K562 (cell line): ENCODE measurements at regions not wholly inside any gene's neighbourhood (a gene's known extent, or its start where the extent isn't known, plus 50 kb on each side); places are given as distances from the start of the nearest gene placed in this dataset.

Experiments
- ATAC-seq: fragments of 200-7000 bp; cut with Tn5 transposase; 3 replicates; pipeline ENCODE4 v1.9.1; 2020; ENCODE audit warnings: moderate library complexity
- BruUV-seq: library from RNA; stranded (reverse); fragments of 400-500 nt; replicated peaks from 2 replicates; lab custom pipeline; 2021; lab: Mats Ljungman, UMichigan
- CTCF ChIA-PET: fragments of 300-600 bp; formaldehyde crosslinking; extraction: SDS; loops from one replicate; lab custom pipeline; 2021; ENCODE audit warnings: low intra/inter-chr PET ratio; lab: Yijun Ruan, JAX
- POLR2A ChIA-PET: fragments of 300-600, 350-650 bp; sonication (Branson Sonifier 250); formaldehyde crosslinking; extraction: SDS; loops from one replicate; lab custom pipeline; 2021; ENCODE audit warnings: antibody characterized with exemption, inconsistent platforms; lab: Yijun Ruan, JAX
- DNase-seq, 4 experiments: peaks; one replicate each; pipeline versions ENCODE4 v3.0.0 to v3.0.0-alpha.2; 2011 to 2018; ENCODE audit warnings: low spot score in 3 of 4, mixed read lengths in 3 of 4; ENCODE audit errors: extremely low read depth in 1 of 4
- FAIRE-seq: peaks from 2 replicates; lab custom pipeline; 2011; peaks lifted over from hg19 to GRCh38; lab: Jason Lieb, UNC
- H2AFZ ChIP-seq: 2 replicates; pipeline ENCODE4 v1.6.0; 2011; ENCODE audit warnings: low read depth, low read length, control low read depth, inconsistent platforms
- H3K27ac ChIP-seq: fragments of 200-600 bp; 3 replicates; pipeline ENCODE4 v1.8.0; 2011; ENCODE audit warnings: low read depth, mild to moderate bottlenecking, control low read depth, inconsistent platforms, low read length, moderate library complexity, mixed read lengths; ENCODE audit errors: extremely low read depth
- H3K27me3 ChIP-seq, 2 experiments: fragments of 300-600 bp in 1 of 2; 2 replicates in 1 of 2; 3 replicates in 1 of 2; pipeline versions ENCODE4 v1.6.0 to v1.8.0; 2011; ENCODE audit warnings: inconsistent platforms in 2 of 2, low read length in 2 of 2, mild to moderate bottlenecking in 1 of 2, mixed read lengths in 1 of 2, moderate library complexity in 1 of 2; ENCODE audit not compliant: control insufficient read depth in 2 of 2, insufficient read depth in 2 of 2
- H3K36me3 ChIP-seq: fragments of 300-600 bp; 3 replicates; pipeline ENCODE4 v1.8.0; 2011; ENCODE audit warnings: mild to moderate bottlenecking, low read length, inconsistent platforms; ENCODE audit not compliant: control insufficient read depth, insufficient read depth
- H3K4me1 ChIP-seq, 2 experiments: fragments of 200-600 bp in 1 of 2; replicated peaks in 1 of 2; 2 replicates in 1 of 2; 3 replicates in 1 of 2; pipeline versions ENCODE4 v1.5.1 to v1.8.0; 2011; ENCODE audit warnings: inconsistent platforms in 2 of 2, low read length in 2 of 2, mild to moderate bottlenecking in 1 of 2, mixed read lengths in 1 of 2, moderate library complexity in 1 of 2; ENCODE audit not compliant: control insufficient read depth in 2 of 2, insufficient read depth in 2 of 2
- H3K4me2 ChIP-seq: 2 replicates; pipeline ENCODE4 v1.6.1; 2011; ENCODE audit warnings: low read length, control low read depth, inconsistent platforms, mixed read lengths; ENCODE audit not compliant: insufficient read depth
- H3K4me3 ChIP-seq: fragments of 200-600 bp; sonication (generic), shearing (Covaris generic); 2 replicates; pipeline ENCODE4 v1.5.1; 2016; ENCODE audit warnings: control low read depth, inconsistent platforms
- H3K79me2 ChIP-seq: fragments of 200-600 bp; 3 replicates; pipeline ENCODE4 v1.8.0; 2011; ENCODE audit warnings: low read length, inconsistent platforms; ENCODE audit not compliant: control insufficient read depth, insufficient read depth
- H3K9ac ChIP-seq, 2 experiments: 2 replicates each; pipeline versions ENCODE4 v1.6.0 to v1.6.1; 2011; ENCODE audit warnings: low read depth in 2 of 2, low read length in 2 of 2, control low read depth in 1 of 2, inconsistent platforms in 1 of 2, mild to moderate bottlenecking in 1 of 2, mixed read lengths in 1 of 2; ENCODE audit not compliant: insufficient read depth in 1 of 2
- H3K9me1 ChIP-seq: one replicate; pipeline ENCODE4 v1.6.0; 2011; ENCODE audit warnings: inconsistent platforms, mild to moderate bottlenecking, low read length, moderate library complexity; ENCODE audit not compliant: control insufficient read depth, insufficient read depth
- H3K9me3 ChIP-seq: replicated peaks from 2 replicates; pipeline ENCODE4 v1.5.1; 2011; ENCODE audit warnings: low read depth, low read length, inconsistent platforms; ENCODE audit not compliant: control insufficient read depth, insufficient read depth
- H4K20me1 ChIP-seq: replicated peaks from 2 replicates; pipeline ENCODE4 v1.6.1; 2011; ENCODE audit warnings: low read length, inconsistent platforms, mixed read lengths; ENCODE audit not compliant: control insufficient read depth, insufficient read depth
- C11orf30 ChIP-seq: fragments of 450-650 bp; IDR thresholded peaks from 2 replicates; pipeline ENCODE4 v1.6.1; 2016; ENCODE audit warnings: low read depth, mild to moderate bottlenecking
- CBFA2T3 ChIP-seq: fragments of 450-650 bp; IDR thresholded peaks from 2 replicates; pipeline ENCODE4 v1.6.1; 2017
- ZNF124 ChIP-seq: sonication (generic); formaldehyde crosslinking; IDR thresholded peaks from 2 replicates; pipeline ENCODE4 v1.8.1; 2022; ENCODE audit warnings: missing genetic modification reagents
- ZNF146 ChIP-seq: IDR thresholded peaks from one replicate; pipeline ENCODE4 v1.6.1; 2018; ENCODE audit warnings: missing compliant biosample characterization; ENCODE audit not compliant: unreplicated experiment
- ZNF316 ChIP-seq: fragments of 450-650 bp; IDR thresholded peaks from 2 replicates; pipeline ENCODE4 v1.6.1; 2016
- WGBS: fragments of 100-300 bp; shearing (Covaris generic); methylation state at CpG from one replicate; pipeline ENCODE4 v1.1.6; 2016; ENCODE audit warnings: low coverage, mixed read lengths; ENCODE audit not compliant: insufficient coverage; ENCODE audit errors: missing lambda C conversion rate; 5-methylcytosine and 5-hydroxymethylcytosine counted together
- in situ Hi-C: fragments of 300-500 bp; cut with MboI; formaldehyde crosslinking; loops from 4 replicates; pipeline ENCODE4 v1.15.0; 2018; ENCODE audit warnings: inconsistent platforms, mixed read lengths
- intact Hi-C: fragments of 100-400 bp; cut with micrococcal nuclease; formaldehyde crosslinking; loops from 2 replicates; pipeline ENCODE4 v1.14.2; 2022
- TF ChIP-seq, protein P1 (sequence below): fragments of 250-450 bp; sonication (Bioruptor Pico); IDR thresholded peaks from 2 replicates; pipeline ENCODE4 v1.8.0; 2022; ENCODE audit warnings: moderate library complexity, mild to moderate bottlenecking, inconsistent platforms
- TF ChIP-seq, protein P2 (sequence below): fragments of 250-450 bp; sonication (Bioruptor Pico); IDR thresholded peaks from 2 replicates; pipeline ENCODE4 v1.5.0; 2020; ENCODE audit warnings: mild to moderate bottlenecking

DNA sequence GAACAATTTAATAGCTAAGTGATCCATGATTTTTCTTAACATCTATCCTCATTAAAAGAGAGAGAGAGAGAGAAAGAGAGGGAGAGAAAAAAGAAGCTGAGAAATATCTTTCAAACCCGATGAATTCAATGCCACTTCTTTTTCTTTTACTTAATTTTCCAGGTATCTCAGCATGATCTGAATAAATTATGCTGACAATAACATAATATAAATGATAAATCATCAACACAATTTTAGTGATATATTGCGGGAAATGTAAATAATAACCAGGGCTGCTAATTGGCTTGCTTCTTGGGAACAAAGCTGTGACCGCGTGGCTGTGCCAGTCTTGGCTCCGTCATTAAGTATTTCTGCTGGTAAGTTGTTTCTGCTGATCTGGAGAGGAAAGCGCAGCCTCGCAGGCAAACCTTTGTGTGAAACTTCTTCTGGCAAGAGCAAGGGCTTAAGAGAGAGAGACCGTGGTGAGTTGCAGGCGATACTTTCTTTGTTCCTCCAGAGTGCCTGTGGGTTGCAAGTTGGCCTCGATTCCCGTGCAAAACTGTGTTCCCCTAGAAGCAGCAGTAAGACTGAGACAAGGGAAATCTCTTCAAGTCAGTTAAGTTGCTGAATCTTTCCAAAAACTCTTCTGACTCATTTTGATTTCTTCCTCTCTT is 489.1 kb upstream of the TSHZ3 start:
- in situ Hi-C loops (no loop called here), intact Hi-C loops (no loop called here)
- Histone ChIP-seq H3K9ac (no peak overlapping the region), H2AFZ (no peak overlapping the region), H3K27me3 (no peaks in the 10 kb centered on the region), H3K36me3 (no peaks in the 10 kb centered on the region), H4K20me1 (no peaks in the 10 kb centered on the region), H3K4me1 (no peaks in the 10 kb centered on the region), H3K4me3 (no peak overlapping the region), H3K27ac (no peak overlapping the region), H3K9me1 (no peaks in the 10 kb centered on the region), H3K79me2 (no peaks in the 10 kb centered on the region), H3K4me2 (no peak overlapping the region), H3K9me3 (no peaks in the 10 kb centered on the region)
- POLR2A ChIA-PET = no interaction called here
- TF ChIP-seq C11orf30 (0 out of 2 replicates have a peak, but pooled peaks have one; percentile 9), ZNF316 (peak; percentile 12; the same call in 1 of the 2 replicates), ZNF124 (CRISPR knock-in tag) (no peak), CBFA2T3 (no peak), ZNF146 (CRISPR knock-in tag) (no peak)
- TF ChIP-seq, protein P1, sequence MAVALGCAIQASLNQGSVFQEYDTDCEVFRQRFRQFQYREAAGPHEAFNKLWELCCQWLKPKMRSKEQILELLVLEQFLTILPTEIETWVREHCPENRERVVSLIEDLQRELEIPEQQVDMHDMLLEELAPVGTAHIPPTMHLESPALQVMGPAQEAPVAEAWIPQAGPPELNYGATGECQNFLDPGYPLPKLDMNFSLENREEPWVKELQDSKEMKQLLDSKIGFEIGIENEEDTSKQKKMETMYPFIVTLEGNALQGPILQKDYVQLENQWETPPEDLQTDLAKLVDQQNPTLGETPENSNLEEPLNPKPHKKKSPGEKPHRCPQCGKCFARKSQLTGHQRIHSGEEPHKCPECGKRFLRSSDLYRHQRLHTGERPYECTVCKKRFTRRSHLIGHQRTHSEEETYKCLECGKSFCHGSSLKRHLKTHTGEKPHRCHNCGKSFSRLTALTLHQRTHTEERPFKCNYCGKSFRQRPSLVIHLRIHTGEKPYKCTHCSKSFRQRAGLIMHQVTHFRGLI (CRISPR knock-in tag) = no peak
- TF ChIP-seq, protein P2, sequence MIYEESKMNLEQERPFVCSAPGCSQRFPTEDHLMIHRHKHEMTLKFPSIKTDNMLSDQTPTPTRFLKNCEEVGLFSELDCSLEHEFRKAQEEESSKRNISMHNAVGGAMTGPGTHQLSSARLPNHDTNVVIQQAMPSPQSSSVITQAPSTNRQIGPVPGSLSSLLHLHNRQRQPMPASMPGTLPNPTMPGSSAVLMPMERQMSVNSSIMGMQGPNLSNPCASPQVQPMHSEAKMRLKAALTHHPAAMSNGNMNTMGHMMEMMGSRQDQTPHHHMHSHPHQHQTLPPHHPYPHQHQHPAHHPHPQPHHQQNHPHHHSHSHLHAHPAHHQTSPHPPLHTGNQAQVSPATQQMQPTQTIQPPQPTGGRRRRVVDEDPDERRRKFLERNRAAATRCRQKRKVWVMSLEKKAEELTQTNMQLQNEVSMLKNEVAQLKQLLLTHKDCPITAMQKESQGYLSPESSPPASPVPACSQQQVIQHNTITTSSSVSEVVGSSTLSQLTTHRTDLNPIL = no peak
- WGBS = 0% methylated on average over 11 of the region's 11 CpGs
- DNase-seq (no peak), FAIRE-seq (no peak), ATAC-seq (no peak)
- CTCF ChIA-PET = no interaction called here
- no TSS peak for BruUV-seq
